Ascending aorta (tissue), 2 donors: ENCODE measurements at regions not wholly inside any gene's neighbourhood (a gene's known extent, or its start where the extent isn't known, plus 50 kb on each side); places are given as distances from the start of the nearest gene placed in this dataset.

Source experiments
- DNase-seq, 2 donors: peaks; one replicate each; pipeline ENCODE4 v3.0.0-alpha.2; 2019; ENCODE audit warnings: low spot score in 2 of 2
- H3K27ac ChIP-seq, 2 donors: fragments of 200-600 bp; sonication (generic); one replicate each; pipeline ENCODE4 v1.5.1; 2016 to 2017; ENCODE audit warnings: mild to moderate bottlenecking in 1 of 2
- H3K27me3 ChIP-seq: fragments of 200-600 bp; sonication (generic); one replicate; pipeline ENCODE4 v1.5.1; 2017
- H3K36me3 ChIP-seq, 2 donors: fragments of 200-600 bp; sonication (generic); one replicate each; pipeline ENCODE4 v1.5.1; 2016
- H3K4me1 ChIP-seq, 2 donors: fragments of 200-600 bp; sonication (generic); one replicate each; pipeline ENCODE4 v1.5.1; 2016 to 2017; ENCODE audit warnings: mild to moderate bottlenecking in 1 of 2
- H3K4me3 ChIP-seq, 2 donors: fragments of 200-600 bp; sonication (generic); one replicate each; pipeline ENCODE4 v1.5.1; 2016 to 2017; ENCODE audit warnings: mild to moderate bottlenecking in 1 of 2
- H3K9me3 ChIP-seq, 2 donors: fragments of 200-600 bp; sonication (generic); one replicate each; pipeline ENCODE4 v1.5.1; 2016
- CTCF ChIP-seq, 3 experiments: fragments of 200-600 bp in 2 of 3; fragments of 450-650 bp in 1 of 3; sonication (generic) in 2 of 3; IDR thresholded peaks; one replicate each; pipeline ENCODE4 v1.5.1; 2016 to 2019; ENCODE audit warnings: antibody characterized with exemption in 3 of 3, mild to moderate bottlenecking in 1 of 3, moderate library complexity in 1 of 3
- intact Hi-C: fragments of 100-400 bp; cut with DNase I; formaldehyde crosslinking; loops from one replicate; pipeline ENCODE4 v1.15.1; 2023

GRCh38 chr5:8568858-8569257 is 699.9 kb downstream of the MTRR start:
- no peaks in the 10 kb centered on the region for H3K9me3 ChIP-seq
- intact Hi-C loops, result no loop called here
- no peaks in the 10 kb centered on the region for H3K27me3 ChIP-seq
- H3K4me1 ChIP-seq, result no peaks in the 10 kb centered on the region
- TF ChIP-seq CTCF (IDR thresholded peaks at IDR 0.05), result no peak
- no peaks in the 10 kb centered on the region for H3K36me3 ChIP-seq
- H3K27ac ChIP-seq, result no peak overlapping the region
- no peak overlapping the region for H3K4me3 ChIP-seq
- DNase-seq, result no peak

GRCh38 chr5:8570528-8570927 is 701.6 kb downstream of the MTRR start:
- intact Hi-C loops, result no loop called here
- H3K4me3 ChIP-seq, result no peak overlapping the region
- DNase-seq, result no peak

GRCh38 chr5:8576178-8576577 is 707.2 kb downstream of the MTRR start:
- intact Hi-C loops, result no loop called here
- H3K4me3 ChIP-seq, result no peak overlapping the region
- DNase-seq, result no peak
- no peaks in the 10 kb centered on the region for H3K4me1 ChIP-seq
- H3K36me3 ChIP-seq, result no peaks in the 10 kb centered on the region
- no peaks in the 10 kb centered on the region for H3K27me3 ChIP-seq
- no peak overlapping the region for H3K27ac ChIP-seq
- no peak for TF ChIP-seq CTCF (IDR thresholded peaks at IDR 0.05)
- H3K9me3 ChIP-seq, result no peaks in the 10 kb centered on the region

More at GRCh38 chr5:8570528-8570927, 701.6 kb downstream of the MTRR start:
- Histone ChIP-seq H3K9me3 (no peaks in the 10 kb centered on the region), H3K27me3 (no peaks in the 10 kb centered on the region), H3K36me3 (no peaks in the 10 kb centered on the region), H3K4me1 (no peaks in the 10 kb centered on the region), H3K27ac (no peak overlapping the region)
- TF ChIP-seq CTCF (IDR thresholded peaks at IDR 0.05), result no peak

GRCh38 chr5:8577792-8578191 is 708.8 kb downstream of the MTRR start:
- H3K9me3 ChIP-seq, result no peaks in the 10 kb centered on the region
- H3K4me3 ChIP-seq, result no peak overlapping the region
- H3K27me3 ChIP-seq, result no peaks in the 10 kb centered on the region
- TF ChIP-seq CTCF (IDR thresholded peaks at IDR 0.05), result no peak
- H3K36me3 ChIP-seq, result no peaks in the 10 kb centered on the region
- DNase-seq, result no peak
- intact Hi-C loops, result no loop called here
- H3K27ac ChIP-seq, result no peak overlapping the region
- H3K4me1 ChIP-seq, result no peaks in the 10 kb centered on the region

- no peak for TF ChIP-seq CTCF (IDR thresholded peaks at IDR 0.05)
- no peak overlapping the region for H3K4me3 ChIP-seq
- intact Hi-C loops, result no loop called here
- no peaks in the 10 kb centered on the region for H3K9me3 ChIP-seq
- no peaks in the 10 kb centered on the region for H3K36me3 ChIP-seq
- no peak for DNase-seq
- no peak overlapping the region for H3K27ac ChIP-seq
- no peaks in the 10 kb centered on the region for H3K4me1 ChIP-seq
- no peaks in the 10 kb centered on the region for H3K27me3 ChIP-seq
Observed at GRCh38 chr5:8580298-8580697, 711.4 kb downstream of the MTRR start.

GRCh38 chr5:8581047-8581446 is 712.1 kb downstream of the MTRR start:
- no peak for DNase-seq
- Histone ChIP-seq H3K4me1 (no peaks in the 10 kb centered on the region), H3K9me3 (no peaks in the 10 kb centered on the region), H3K27ac (no peak overlapping the region), H3K27me3 (no peaks in the 10 kb centered on the region), H3K36me3 (no peaks in the 10 kb centered on the region), H3K4me3 (no peak overlapping the region)
- intact Hi-C loops, result no loop called here
- TF ChIP-seq CTCF (IDR thresholded peaks at IDR 0.05), result no peak
